OCI-LY7 (cell line): ENCODE measurements at regions not wholly inside any gene's neighbourhood (a gene's known extent, or its start where the extent isn't known, plus 50 kb on each side); places are given as distances from the start of the nearest gene placed in this dataset.

Source experiments
- BruUV-seq: library from RNA; stranded (reverse); fragments of 400-500 nt; replicated peaks from 2 replicates; lab custom pipeline; 2021; lab: Mats Ljungman, UMichigan
- CTCF ChIA-PET: fragments of 300-600 bp; sonication (Branson Sonifier 250); formaldehyde crosslinking; loops from one replicate; lab custom pipeline; 2022; ENCODE audit warnings: antibody characterized with exemption; ENCODE audit not compliant: unreplicated experiment; lab: Charles Lee
- POLR2A ChIA-PET: fragments of 300-600 bp; sonication (Branson Sonifier 250); formaldehyde crosslinking; loops from one replicate; lab custom pipeline; 2022; ENCODE audit warnings: antibody characterized with exemption; lab: Charles Lee
- DNase-seq: peaks from one replicate; pipeline ENCODE4 v3.0.0-alpha.2; 2015; ENCODE audit warnings: low spot score
- H2AFZ ChIP-seq: fragments of 200-600 bp; sonication (generic), shearing (Covaris generic); 2 replicates; pipeline ENCODE4 v1.6.1; 2014; ENCODE audit warnings: mild to moderate bottlenecking, antibody characterized with exemption, low read length, moderate library complexity
- H3K27ac ChIP-seq: fragments of 200-600 bp; sonication (generic); 2 replicates; pipeline ENCODE4 v1.5.1; 2014; ENCODE audit warnings: mixed run types, low read depth, mild to moderate bottlenecking, moderate library complexity, low read length, inconsistent platforms; ENCODE audit not compliant: poor library complexity, severe bottlenecking
- H3K36me3 ChIP-seq: fragments of 200-600 bp; sonication (generic); 2 replicates; pipeline ENCODE4 v1.6.1; 2014; ENCODE audit warnings: mild to moderate bottlenecking, antibody characterized with exemption, low read length, moderate library complexity, mixed read lengths; ENCODE audit not compliant: insufficient read depth
- H3K4me1 ChIP-seq: fragments of 200-600 bp; sonication (generic); 2 replicates; pipeline ENCODE4 v1.5.1; 2014; ENCODE audit warnings: mild to moderate bottlenecking, low read length; ENCODE audit not compliant: insufficient read depth, poor library complexity, severe bottlenecking
- H3K4me2 ChIP-seq: fragments of 200-600 bp; sonication (generic); 2 replicates; pipeline ENCODE4 v1.6.1; 2014; ENCODE audit warnings: mild to moderate bottlenecking, low read length
- H3K4me3 ChIP-seq: fragments of 200-600 bp; sonication (generic); 2 replicates; pipeline ENCODE4 v1.5.1; 2014; ENCODE audit warnings: mild to moderate bottlenecking, low read depth, low read length; ENCODE audit not compliant: poor library complexity, severe bottlenecking
- H3K79me2 ChIP-seq: fragments of 200-600 bp; sonication (generic); 2 replicates; pipeline ENCODE4 v1.6.1; 2016; ENCODE audit warnings: low read depth, mild to moderate bottlenecking, low read length, moderate library complexity, mixed read lengths; ENCODE audit not compliant: insufficient read depth
- H3K9me2 ChIP-seq: fragments of 200-600 bp; sonication (generic); 2 replicates; pipeline ENCODE4 v1.6.1; 2016; ENCODE audit warnings: mild to moderate bottlenecking, low read length, mixed read lengths; ENCODE audit not compliant: insufficient read depth
- H3K9me3 ChIP-seq: fragments of 200-600 bp; sonication (generic); 2 replicates; pipeline ENCODE4 v1.6.1; 2014; ENCODE audit warnings: mild to moderate bottlenecking, mixed run types, low read length, mixed read lengths
- H4K20me1 ChIP-seq: fragments of 200-600 bp; sonication (generic); 2 replicates; pipeline ENCODE4 v1.6.1; 2014; ENCODE audit warnings: mild to moderate bottlenecking, antibody characterized with exemption, low read length, moderate library complexity, mixed read lengths; ENCODE audit not compliant: insufficient read depth
- EZH2phosphoT487 ChIP-seq: fragments of 200-600 bp; sonication (generic); IDR thresholded peaks from 2 replicates; pipeline ENCODE4 v1.6.1; 2018; ENCODE audit warnings: low read depth, borderline replicate concordance, mild to moderate bottlenecking, mixed run types, antibody characterized with exemption, low read length, moderate library complexity, mixed read lengths
- intact Hi-C: fragments of 100-400 bp; cut with micrococcal nuclease; formaldehyde crosslinking; loops from one replicate; pipeline ENCODE4 v1.10.0; 2022; ENCODE audit not compliant: unreplicated experiment
- TF ChIP-seq, protein P1 (sequence below): fragments of 200-600 bp; sonication (generic); conservative IDR thresholded peaks from 2 replicates; pipeline ENCODE4 v1.5.1; 2014; ENCODE audit warnings: mild to moderate bottlenecking, antibody characterized with exemption, low read length, moderate library complexity, mixed read lengths

GRCh38 chr9:79237861-79238260 lies 333.9 kb upstream of the TLE4 start:
- no peak overlapping the region for H3K4me2 ChIP-seq
- no peak overlapping the region for H2AFZ ChIP-seq
- H3K36me3 ChIP-seq: no peaks in the 10 kb centered on the region
- ChIA-PET POLR2A (no interaction called here), CTCF (no interaction called here)
- H3K4me3 ChIP-seq: no peak overlapping the region
- no TSS peak for BruUV-seq
- no peak for DNase-seq
- H3K4me1 ChIP-seq: no peaks in the 10 kb centered on the region
- H3K9me2 ChIP-seq: no peaks in the 10 kb centered on the region
- no peak overlapping the region for H3K27ac ChIP-seq
- no peaks in the 10 kb centered on the region for H3K79me2 ChIP-seq
- H4K20me1 ChIP-seq: no peaks in the 10 kb centered on the region
- intact Hi-C loops: no loop called here
- no peaks in the 10 kb centered on the region for H3K9me3 ChIP-seq
- TF ChIP-seq, protein P1, sequence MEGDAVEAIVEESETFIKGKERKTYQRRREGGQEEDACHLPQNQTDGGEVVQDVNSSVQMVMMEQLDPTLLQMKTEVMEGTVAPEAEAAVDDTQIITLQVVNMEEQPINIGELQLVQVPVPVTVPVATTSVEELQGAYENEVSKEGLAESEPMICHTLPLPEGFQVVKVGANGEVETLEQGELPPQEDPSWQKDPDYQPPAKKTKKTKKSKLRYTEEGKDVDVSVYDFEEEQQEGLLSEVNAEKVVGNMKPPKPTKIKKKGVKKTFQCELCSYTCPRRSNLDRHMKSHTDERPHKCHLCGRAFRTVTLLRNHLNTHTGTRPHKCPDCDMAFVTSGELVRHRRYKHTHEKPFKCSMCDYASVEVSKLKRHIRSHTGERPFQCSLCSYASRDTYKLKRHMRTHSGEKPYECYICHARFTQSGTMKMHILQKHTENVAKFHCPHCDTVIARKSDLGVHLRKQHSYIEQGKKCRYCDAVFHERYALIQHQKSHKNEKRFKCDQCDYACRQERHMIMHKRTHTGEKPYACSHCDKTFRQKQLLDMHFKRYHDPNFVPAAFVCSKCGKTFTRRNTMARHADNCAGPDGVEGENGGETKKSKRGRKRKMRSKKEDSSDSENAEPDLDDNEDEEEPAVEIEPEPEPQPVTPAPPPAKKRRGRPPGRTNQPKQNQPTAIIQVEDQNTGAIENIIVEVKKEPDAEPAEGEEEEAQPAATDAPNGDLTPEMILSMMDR: no peak
- TF ChIP-seq EZH2phosphoT487: no peak

DNA sequence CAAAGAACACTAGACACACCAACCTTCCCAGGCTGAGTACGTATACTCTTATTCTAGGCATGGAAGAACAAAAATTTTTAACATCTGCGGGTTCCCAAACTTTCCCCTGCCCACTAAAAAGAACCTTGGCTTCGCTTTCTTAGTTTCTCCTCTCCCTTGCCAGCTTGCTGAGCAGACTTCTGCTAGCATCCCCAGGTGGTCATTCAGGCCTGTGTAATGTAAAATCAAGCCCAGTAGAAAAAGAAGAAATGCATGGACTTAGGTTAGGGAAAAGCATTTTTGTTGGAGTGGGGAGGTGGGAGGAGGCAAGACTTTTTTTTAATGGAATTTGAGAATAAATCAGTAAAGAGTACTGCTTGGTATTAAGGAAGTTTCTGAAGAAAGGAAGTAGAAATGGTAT lies 331.0 kb upstream of the TLE4 start:
- no peaks in the 10 kb centered on the region for H3K9me3 ChIP-seq
- no peaks in the 10 kb centered on the region for H3K9me2 ChIP-seq
- H3K79me2 ChIP-seq: no peaks in the 10 kb centered on the region
- no peak overlapping the region for H3K4me3 ChIP-seq
- no peak overlapping the region for H3K4me2 ChIP-seq
- no TSS peak for BruUV-seq
- no peaks in the 10 kb centered on the region for H3K4me1 ChIP-seq
- no peaks in the 10 kb centered on the region for H4K20me1 ChIP-seq
- H2AFZ ChIP-seq: no peak overlapping the region
- intact Hi-C loops: no loop called here
- ChIA-PET POLR2A (no interaction called here), CTCF (no interaction called here)
- H3K36me3 ChIP-seq: no peaks in the 10 kb centered on the region
- TF ChIP-seq, protein P1: no peak
- no peak for TF ChIP-seq EZH2phosphoT487
- no peak for DNase-seq
- no peak overlapping the region for H3K27ac ChIP-seq

DNA sequence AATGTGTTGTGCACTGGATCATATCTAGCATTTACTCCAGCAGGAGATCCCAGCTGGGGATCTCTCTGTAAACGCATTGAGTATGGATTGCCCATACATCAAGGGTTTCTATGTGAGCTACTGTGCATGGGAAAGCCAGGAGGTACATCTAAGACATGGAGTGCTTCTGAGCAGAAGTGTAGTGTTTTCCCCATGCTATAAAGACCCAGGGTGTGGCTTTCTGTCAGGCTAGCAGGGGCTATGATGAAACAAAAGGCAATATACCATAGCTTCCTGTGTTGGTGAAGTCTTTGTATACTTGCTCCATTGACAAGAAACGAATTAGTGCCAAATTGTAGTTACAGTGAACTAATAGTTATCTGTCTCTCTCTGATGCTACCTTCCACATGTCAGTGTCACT lies 329.3 kb upstream of the TLE4 start:
- Histone ChIP-seq H2AFZ (no peak overlapping the region), H3K4me1 (no peaks in the 10 kb centered on the region), H3K79me2 (no peaks in the 10 kb centered on the region), H3K4me2 (no peak overlapping the region), H3K27ac (no peak overlapping the region), H3K4me3 (no peak overlapping the region), H3K9me2 (no peaks in the 10 kb centered on the region), H4K20me1 (no peaks in the 10 kb centered on the region), H3K36me3 (no peaks in the 10 kb centered on the region), H3K9me3 (no peaks in the 10 kb centered on the region)
- TF ChIP-seq, protein P1: no peak
- TF ChIP-seq EZH2phosphoT487: no peak
- DNase-seq: no peak
- POLR2A ChIA-PET: no interaction called here
- intact Hi-C loops: no loop called here
- no TSS peak for BruUV-seq
- CTCF ChIA-PET: no interaction called here
